DMS153 treated with DMSO at 0.1 percent for 48 hours (cell line): ENCODE measurements at regions not wholly inside any gene's neighbourhood (a gene's known extent, or its start where the extent isn't known, plus 50 kb on each side); places are given as distances from the start of the nearest gene placed in this dataset.
"Not testable (repeated sequence)": the region's sequence is repeated elsewhere in the genome, so short reads cannot be mapped to it uniquely, and the experiment has no call there.

ENCODE experiments used
- DNase-seq: peaks from one replicate; lab custom pipeline; 2025; ENCODE audit not compliant: unreplicated experiment; lab: John Stamatoyannopoulos, UW

DNA sequence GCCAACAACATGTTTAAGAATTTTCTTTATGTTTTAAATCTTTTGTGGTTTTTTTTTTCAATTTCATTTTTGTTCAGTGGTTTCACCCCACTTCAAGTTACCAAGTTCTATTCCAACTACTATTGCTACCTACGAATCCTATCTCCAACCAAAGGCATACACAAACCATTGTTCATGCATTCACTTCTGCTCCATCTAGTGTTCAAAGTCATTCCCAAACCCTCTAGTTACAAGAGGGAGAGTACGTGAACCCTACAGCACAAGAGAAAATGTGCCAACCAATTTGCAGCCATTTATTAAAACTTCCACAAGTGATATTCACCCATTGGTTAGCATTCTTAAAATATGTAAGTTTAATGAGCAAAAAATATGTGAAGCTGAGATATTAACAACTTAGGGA lies 295.1 kb upstream of the KYNU start:
- no peak for DNase-seq

DNA sequence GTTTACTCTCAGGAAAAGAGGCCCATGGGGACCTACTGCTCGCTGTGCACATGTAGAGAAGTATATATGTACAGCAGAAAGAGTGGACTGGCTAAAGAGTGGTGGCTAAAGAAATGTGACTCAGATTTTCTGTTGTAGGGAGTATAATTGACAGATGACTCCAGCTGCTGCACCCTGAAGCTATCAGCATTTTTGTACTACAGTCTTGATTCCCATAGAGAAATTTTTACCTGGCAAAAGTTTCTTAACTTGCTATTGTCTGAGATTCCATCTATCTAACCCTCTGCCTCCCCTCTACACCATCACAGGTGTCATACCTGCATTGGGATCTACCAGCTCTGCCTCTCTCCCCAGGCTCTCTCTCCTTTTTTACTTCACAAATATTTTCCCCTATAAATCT lies 296.0 kb upstream of the KYNU start:
- DNase-seq = no peak

DNA sequence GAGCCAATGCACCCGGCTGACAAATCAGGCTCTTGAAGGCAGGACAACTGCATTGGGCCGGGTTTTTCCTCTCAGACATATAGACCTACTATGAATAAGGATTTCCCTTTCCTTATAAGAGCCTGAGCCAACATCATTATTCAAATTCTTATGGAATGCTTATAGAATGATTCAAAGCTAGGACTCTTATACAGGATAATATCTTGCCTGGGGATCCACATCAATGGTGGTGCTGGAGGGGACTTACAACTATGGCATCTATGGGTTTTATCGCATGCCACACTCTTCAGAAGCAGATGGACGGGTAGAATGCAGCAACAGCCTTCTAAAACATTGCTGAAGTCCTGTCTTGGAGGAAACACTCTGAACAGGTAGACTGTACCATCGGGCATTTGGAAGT lies 296.8 kb upstream of the KYNU start:
- DNase-seq = no peak

DNA sequence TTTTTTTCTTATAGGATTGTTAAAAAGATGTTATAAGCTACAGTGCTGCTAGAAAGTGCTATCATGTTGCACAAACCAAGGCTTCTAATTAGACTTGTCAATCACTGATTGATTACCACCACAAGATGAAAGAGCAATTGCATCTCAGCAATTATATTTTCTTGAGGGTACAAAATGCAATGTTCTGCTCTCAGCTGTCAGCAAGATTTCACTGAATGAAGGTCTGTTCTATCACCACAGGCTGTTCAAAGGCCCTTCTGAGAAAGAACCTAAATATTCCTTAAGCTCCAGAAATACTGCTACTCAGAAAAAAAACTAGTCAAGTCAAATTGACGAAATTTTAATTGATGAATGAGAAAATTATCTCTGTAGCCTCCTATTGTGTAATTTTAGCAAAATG lies 301.9 kb upstream of the KYNU start:
- no peak for DNase-seq

DNA sequence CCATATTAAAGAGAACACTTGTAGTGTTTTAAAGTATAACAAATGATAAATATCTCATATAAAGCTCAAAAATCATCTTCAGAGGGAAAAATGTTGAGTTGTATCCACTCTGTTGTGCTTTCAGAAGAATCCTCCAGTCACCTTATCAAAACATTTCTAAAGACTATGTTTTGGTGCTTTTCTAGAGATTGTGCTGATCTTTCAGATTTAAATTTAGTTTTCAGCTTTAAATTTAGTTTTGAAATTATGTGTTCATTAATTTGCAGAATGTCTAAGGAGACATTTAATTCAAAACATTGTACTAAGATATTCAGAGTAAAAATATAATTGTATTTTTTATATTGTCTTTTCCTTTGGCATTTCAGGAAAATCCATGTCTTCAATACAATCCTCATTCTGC lies 303.1 kb upstream of the KYNU start:
- no peak for DNase-seq

DNA sequence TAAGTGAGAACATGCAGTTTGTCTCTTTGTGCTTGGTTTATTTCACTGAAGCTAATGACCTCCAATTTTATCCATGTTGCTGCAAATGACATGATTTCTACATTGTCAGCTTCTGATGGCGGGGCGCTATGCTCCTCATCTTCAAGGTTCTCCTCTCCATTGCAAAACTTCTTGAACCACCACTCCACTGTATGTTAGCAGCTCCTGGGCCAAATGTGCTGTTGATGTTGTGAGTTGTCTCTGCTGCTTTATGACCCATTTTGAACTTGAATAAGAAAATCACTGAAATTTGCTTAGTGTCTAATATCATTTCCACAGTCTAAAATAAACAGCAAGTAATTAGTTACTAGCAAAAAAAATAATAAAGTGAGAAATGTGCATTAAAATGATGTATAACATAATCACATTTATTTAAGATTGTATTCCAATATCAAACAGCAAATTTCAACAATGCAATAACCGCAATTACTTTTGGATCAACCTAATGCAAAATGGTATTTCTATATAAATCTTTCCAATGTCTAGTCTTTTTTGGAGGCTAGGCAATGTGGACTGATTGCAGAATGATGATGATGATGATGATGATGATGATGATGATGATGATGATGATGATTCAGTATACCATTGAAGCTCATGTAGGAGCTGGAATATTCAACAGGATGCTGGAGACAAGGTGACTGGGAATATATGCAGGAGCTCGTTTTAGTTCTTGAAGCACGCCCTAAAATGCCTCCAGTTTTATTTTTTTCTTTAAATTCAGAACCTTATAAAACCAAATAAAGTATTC lies 304.9 kb upstream of the KYNU start:
- no peak for DNase-seq

DNA sequence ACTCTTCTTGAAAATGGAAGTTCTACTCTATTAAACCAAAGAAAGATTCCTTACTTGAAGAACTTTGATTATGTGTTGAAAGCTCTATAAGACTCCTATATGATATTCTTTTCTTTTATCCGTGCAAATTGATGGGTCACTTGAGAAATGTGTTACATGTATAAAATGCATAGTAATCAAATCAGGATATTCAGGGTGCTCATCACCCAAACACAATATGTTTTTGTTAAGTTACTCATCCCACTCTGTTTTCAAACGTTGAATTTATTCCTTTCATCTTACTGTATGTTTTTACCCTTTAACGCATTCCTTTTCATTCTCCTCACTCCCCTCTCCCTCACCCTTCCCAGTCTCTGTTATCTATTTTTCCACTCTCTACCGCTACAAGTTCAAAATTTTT lies 305.5 kb upstream of the KYNU start:
- no peak for DNase-seq

DNA sequence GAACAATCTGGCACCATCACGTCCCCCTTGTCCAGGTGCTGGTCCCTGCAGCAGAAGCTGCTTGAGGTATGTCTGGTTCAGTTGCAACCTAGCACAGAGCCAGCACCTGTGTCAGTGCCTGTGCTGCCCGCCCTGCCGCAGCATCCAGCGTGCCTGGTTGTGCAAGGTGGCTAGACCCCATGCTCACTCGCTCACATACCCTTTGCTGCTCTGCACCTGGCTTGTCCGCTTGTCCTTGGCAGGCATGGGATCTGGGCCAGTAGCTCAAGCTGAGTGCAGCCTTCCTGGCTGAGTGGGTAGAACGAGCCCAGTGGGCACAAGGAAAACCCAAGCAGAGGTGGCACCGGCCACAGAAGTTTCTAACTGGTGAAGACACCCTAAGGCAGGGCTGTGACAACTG lies 314.6 kb upstream of the KYNU start:
- no peak for DNase-seq

DNA sequence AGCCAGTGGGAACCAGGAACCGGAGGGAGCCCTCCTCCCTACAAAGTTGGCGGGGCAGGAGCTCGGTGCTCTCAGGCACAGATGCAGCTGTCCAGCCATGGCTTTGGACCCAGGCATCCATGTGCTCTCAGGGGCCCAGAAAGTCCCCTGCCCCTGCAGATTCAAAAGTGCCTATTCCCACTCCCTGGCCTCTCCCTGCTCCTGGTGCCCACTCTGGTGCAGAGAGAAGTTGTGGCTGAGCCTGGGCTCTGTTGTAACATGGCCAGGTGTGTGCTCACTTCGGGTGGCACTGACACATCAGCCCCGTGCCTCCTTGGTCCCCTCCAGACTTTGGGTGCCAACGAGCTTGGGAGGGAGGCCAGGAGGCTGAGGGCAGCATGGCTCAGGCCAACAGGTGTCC lies 315.8 kb upstream of the KYNU start:
- no peak for DNase-seq

DNA sequence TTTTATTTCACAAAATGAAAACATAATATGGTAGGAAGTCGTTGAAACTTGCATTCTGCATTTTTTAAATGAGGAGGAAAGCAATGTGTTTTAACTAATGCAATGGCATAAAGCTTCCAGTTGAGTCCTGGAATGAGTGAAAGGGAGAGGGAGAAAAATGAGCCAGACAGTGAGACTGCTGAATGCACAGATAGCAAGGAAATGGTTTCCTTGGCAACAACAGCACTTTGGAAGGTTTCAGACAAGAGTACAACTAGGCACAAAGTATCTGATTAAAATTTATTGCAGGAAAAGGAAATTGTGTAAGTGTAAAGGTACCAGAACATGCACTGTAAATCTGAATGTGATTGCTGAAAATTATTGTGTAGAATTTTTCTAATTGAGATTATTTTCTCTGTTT lies 320.1 kb upstream of the KYNU start:
- DNase-seq = no peak

DNA sequence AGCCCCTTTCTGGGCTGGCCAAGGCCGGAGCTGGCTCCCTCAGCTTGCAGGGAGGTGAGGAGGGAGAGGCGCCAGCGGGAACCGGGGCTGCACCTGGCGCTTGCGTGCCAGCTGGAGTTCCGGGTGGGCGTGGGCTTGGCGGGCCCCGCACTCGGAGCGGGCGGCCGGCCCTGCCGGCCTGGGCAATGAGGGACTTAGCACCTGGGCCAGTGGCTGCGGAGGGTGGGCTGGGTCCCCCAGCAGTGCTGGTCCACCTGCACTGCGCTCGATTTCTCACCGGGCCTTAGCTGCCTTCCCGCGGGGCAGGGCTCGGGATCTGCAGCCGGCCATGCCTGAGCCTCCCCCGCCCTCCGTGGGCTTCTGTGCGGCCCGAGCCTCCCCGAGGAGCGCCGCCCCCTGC lies 331.5 kb upstream of the KYNU start:
- not testable (repeated sequence) for DNase-seq

DNA sequence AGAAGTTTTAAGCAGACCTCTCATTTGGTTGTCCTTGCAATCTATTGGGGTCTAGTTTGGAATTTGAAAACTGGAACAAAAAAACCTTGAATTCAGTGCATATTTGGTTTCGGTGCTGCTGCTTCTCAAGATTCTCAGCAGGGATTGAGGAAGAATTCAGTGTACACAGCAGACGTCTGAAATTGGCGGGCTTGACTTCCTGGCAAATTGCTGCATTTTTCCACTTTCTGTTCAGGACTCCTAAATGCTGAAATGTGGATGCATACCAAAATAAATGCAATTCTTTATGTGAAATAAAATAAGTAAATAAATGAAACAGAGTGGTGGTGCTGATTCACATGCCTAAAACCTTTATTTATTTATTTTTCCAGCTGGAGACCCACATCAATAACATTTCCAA lies 332.4 kb upstream of the KYNU start:
- DNase-seq = no peak

DNA sequence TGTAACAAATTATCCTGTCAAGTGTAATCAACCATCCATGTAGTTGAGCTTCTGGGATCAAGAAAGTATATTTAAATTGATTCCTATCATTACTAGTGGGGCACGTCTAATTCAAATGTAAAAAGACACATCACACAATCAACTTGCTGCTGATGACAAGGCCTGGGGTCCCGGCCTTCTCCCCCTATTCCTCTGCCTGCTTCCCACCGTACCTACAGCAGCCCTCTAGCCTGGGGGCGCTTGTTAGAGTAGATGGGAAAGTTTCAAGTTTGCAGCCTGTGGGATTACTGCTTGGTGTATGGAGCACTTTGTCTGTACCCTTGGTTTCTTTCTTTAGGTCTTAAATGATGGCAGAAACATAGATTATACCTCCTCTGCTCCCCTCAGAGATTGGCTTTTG lies 333.3 kb upstream of the KYNU start:
- DNase-seq = no peak

DNA sequence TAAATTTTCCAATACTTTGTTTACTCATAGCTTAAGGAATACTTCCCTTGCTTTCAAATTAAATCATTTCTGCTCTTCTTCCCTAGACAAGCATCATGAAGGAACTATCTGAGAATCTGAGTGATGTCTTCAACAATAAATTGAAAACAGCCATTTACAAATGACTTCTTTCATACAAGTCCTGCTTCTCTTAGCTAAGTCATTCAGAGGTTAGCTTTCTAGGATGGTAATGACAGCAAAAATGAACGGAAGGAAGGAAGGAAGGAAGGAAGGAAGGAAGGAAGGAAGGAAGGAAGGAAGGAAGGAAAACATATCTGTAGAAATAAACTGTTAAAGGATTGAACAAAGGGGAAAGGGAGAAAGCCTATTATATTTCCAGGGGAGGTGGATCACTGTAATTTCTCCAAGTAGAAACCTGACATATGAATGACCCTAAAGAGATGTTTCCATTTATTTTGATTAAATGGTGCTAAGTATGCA lies 335.0 kb upstream of the KYNU start:
- DNase-seq = no peak

DNA sequence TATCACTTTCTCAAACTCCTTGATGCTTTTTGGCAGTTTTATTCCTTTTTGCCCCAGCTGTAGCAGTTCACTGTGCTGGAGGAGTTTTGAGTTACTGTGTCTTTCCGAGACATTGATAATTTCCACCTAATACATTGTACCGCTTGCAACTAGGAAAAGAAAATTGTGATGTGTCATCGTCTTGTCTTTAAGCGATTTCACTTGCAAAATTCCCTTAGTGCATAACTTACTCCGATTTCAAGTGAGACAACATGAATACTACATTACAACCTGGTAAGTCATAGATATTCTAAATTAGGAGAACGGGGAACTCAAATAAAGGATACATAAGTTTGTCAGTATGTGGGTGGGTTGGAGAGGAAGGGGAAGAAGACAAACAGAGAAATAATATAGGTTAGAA lies 340.5 kb upstream of the KYNU start:
- no peak for DNase-seq

DNA sequence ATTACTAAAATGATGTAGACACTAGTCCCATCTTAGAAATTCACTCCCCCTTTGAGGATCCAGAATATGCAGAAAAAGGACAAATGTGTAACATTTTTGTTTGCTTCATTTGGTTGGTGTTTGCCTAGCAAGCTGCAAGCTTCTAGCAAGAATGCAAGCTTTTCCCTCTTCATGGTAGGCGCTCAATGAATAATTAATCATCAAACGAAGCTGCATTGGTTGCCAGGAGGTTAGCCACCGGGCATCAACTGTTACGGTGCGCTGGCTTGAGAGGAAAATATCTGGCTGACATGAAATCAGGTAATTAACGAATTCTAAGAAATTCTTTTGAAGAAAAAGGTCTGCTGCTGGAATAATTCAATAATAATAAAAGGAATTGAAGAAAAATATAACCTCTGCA lies 341.0 kb upstream of the KYNU start:
- DNase-seq = no peak

DNA sequence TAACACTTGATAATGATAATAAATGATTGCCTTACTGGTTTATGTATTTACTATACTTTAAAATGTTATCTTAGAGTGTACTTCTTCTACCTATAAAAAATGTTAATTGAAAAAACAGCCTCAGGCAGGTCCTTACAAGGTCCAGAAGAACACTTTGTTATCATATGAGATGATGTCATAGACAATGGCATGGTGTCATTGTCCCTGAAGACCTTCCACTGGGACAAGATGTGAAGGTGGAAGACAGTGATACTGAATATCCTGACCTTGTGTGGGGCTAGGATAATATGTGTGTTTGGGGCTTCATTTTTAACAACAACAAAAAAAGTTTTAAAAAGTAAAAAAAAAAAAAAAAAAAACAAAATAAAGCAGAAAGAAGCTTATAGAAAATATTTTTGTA lies 342.2 kb upstream of the KYNU start:
- DNase-seq = no peak

DNA sequence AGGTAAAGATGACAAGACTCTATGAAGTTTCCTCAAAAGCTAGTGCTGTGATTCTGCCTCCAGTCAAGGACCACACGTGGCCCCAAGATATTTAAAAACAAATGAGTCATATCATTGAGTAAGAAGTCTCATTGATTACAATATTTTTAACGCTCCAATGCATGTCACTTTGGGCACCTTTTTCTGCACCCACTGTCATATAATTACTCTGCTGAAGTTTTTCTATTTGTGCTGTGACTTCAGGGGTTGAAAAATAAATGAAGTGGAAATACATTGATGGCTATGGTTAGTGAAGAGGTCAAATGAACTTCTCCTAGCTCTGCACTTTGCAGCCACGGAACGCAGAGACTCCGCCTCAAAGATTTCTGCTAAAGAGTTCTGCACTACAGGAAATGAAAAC lies 344.3 kb upstream of the KYNU start:
- DNase-seq = no peak

DNA sequence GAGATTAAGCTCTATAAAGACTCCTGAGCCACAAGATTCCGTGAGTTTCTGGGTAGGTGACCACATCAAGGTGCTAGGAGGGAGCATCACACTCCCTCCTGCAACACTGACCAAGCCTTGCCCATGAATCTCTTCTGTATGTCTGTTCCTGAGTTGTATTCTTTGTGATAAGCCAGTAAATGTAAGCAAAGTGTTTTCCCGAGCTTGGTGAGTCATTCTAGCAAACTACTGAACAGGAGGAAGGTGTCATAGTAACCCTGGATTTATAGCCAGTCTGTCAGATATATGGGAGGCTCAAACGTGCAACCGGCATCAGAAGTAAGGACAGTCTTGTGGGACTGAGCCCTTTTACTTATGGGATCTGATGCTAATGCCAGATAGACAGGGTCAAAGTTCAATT lies 346.1 kb upstream of the KYNU start:
- DNase-seq = no peak

DNA sequence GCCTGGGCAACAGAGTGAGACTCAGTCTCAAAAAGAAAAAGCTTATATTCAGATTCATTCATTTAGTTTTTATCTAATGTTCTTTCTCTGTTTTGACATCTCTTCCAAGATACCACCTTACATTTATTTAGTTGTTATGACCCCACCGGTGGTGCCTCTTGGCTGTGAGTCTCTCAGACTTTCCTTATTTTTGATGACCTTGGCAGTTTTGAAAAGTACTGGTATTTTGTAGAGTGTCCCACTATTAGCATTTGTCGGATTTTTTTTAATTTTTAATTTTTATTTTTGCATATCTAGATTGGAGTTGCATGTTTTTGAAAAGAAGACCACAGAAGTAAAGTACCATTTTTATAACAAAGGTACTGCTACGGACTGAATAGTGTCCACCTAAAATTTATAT lies 351.7 kb upstream of the KYNU start:
- no peak for DNase-seq

DNA sequence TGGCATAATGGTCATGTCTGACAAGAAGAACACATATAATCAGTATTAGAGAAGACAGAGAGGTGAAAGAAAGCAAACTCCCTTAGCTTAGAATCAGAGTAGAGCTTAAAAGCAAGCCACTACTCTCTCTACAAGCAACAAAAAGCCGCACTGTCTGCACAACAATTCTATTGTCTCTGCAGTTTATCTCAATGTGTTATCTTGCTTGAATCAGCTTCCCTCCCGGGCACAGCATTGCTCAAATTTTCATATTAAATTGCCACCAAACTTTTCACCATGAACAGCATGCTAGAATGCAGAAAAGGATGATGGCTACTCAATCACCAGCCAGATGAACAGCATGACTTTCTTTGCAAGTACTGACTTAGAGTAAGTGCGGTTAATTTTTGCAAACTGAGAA lies 356.0 kb upstream of the KYNU start:
- no peak for DNase-seq

DNA sequence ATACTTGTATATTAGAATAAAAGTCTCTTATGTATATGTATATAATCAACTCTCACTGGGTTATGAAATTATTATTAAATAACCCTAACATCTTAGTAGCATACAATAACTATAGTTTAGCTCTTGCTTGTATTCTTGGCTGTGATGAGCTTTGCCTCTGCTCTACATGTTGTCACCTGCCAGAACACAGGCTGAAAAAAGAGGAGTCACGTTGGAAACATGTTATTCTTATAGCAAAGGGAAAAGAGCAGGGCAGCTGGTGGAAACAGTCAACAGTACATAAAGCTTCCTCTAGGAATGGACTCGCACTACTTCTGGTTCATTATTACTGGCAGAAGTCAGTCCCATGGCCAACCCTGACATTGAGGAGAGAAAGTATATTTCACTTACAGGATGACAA lies 362.0 kb upstream of the KYNU start:
- no peak for DNase-seq

DNA sequence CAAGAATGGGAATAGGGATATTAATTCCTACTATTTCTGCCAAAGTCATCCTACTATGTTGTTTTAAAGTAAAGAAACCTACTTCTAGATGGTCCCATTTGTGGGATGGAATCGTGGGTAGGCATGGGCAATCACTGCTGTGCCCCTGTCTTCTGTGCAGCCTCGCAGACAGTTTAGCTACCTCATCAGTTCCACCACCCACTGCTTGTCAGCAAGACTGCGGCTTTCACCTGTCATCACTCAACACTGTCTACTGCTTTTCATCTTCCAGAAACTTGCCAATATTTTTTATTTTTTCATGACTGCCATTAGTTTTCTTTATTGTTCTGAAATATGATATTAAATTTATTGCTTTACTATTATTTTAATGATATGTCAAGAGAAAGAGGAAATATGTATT lies 368.1 kb upstream of the KYNU start:
- no peak for DNase-seq
